ENCODE measurements at regions not wholly inside any gene's neighbourhood (a gene's known extent, or its start where the extent isn't known, plus 50 kb on each side); places are given as distances from the start of the nearest gene placed in this dataset.

DNA sequence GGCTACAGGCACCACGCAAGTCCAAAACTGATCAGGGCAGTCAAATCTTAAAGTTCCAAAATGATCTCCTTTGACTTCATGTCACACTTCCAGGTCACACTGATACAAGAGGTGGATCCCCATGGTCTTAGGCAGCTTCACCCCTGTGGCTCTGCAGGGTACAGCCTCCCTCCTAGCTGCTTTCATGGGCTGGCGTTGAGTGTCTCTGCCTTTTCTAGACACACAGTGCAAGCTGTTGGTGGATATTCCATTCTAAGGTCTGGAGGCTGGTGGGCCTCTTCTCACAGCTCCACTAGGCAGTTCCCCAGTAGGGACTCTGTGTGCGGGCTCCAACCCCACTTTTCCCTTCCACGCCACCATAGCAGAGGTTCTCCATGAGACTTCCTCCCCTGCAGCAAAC lies 838.2 kb upstream of the CHAC2 start:
- no peak for DNase-seq

DNA sequence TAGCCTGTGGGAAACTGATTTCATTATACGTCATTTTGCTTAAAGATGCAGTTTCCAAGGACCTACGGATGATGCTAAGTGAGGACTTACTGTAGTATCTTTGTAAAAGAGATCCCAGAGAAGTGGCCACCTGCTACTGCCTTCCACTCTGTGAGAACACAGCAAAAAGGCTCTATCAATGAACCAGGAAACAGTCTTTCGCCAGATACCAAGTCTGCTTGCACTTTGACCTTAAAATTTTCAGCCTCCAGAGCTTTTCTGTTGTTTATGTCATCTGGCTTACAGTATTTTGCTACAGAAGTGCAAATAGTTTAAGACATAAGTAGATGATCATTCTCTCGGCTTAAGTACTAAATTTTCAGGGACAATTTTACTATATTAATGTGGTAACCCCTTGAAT lies 847.9 kb upstream of the CHAC2 start:
- DNase-seq = no peak

GRCh38 chr2:52918551-52918950 lies 849.1 kb upstream of the CHAC2 start:
- no peak for DNase-seq

DNA sequence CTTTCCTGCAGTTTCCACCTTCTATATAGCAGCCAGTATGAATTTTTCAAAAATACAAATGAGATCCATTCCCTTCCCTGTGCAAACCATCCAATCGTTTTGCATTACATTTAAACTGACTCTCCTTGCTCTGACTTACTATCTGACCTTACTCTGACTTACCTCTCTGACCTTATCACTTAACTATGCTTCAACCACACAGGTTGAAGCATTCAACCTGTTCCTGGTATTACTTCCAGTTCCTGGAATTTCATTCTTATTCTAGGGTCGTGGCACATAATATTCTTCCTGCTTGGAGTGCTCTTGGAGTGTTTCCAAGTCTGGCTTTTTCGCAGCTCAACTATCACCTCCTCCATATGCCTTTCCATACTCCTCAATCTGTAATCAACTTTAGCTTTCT lies 850.6 kb upstream of the CHAC2 start:
- no peak for DNase-seq

GRCh38 chr2:52904355-52904891 lies 863.2 kb upstream of the CHAC2 start:
- DNase-seq = no peak

GRCh38 chr2:52897511-52898044 lies 870.0 kb upstream of the CHAC2 start:
- DNase-seq = no peak

GRCh38 chr2:52895726-52896340 lies 871.8 kb upstream of the CHAC2 start:
- DNase-seq = no peak

DNA sequence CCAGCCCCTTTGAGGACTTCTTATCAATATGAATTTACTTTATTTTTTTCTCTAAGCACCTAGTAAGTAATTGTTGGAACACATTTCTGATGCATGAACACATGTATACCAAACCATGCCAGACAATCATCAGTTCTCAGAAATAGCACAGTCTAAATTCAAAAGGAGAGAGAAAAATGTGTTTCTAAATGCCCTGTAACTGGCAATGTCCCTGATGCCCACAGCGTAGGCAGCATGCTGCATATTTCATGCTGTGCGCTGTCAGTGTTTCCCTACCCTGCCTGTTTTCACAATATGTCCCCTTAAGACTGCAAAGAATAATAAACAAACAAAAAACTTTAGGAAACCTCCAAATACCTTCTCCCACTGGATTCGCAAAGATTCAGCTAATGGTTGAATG lies 881.0 kb upstream of the CHAC2 start:
- DNase-seq = no peak

- no peak for DNase-seq
These were observed 882.7 kb upstream of the CHAC2 start for GRCh38 chr2:52884761-52885352.

GRCh38 chr2:52882974-52883373 lies 884.6 kb upstream of the CHAC2 start:
- DNase-seq = no peak

- no peak for DNase-seq
These were observed 886.0 kb upstream of the CHAC2 start for GRCh38 chr2:52881606-52882005.

DNA sequence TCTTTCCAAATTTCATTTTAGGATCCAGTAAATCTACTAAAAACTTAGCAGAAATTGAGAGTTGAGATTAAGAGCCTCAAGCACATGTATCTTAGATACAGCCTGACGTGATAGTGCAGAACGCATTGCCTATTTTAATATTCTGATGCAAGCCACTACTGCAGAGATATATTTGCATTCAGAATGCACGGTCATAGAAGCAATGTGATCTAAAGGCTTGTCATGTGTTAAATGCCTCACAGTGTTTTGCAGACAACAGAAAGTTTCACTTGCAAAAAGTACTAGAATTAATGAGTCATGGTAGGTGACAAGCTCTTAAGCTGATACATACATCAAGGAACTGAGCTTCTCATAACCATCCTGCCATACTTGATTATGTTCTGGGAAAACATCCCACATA lies 886.7 kb upstream of the CHAC2 start:
- DNase-seq = no peak

- no peak for DNase-seq
These were observed 888.0 kb upstream of the CHAC2 start for GRCh38 chr2:52879561-52879960.

DNA sequence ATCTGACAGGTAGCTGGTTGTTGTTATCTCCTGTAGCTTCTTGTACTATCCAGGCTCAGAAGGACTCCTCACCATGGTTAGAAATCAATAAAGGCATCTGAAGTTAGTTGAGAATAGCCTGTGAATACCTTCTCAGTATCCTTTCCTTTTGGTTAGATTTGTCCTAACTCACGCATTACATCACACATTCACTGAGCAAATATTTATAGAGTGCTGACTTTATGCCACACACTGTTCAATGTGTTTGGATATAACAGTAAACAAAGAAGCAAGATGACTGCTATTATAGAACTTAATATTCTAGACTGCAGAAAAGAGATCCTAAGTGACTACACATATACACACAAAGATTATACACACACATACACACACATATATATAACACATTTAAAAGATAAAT lies 889.9 kb upstream of the CHAC2 start:
- no peak for DNase-seq

DNA sequence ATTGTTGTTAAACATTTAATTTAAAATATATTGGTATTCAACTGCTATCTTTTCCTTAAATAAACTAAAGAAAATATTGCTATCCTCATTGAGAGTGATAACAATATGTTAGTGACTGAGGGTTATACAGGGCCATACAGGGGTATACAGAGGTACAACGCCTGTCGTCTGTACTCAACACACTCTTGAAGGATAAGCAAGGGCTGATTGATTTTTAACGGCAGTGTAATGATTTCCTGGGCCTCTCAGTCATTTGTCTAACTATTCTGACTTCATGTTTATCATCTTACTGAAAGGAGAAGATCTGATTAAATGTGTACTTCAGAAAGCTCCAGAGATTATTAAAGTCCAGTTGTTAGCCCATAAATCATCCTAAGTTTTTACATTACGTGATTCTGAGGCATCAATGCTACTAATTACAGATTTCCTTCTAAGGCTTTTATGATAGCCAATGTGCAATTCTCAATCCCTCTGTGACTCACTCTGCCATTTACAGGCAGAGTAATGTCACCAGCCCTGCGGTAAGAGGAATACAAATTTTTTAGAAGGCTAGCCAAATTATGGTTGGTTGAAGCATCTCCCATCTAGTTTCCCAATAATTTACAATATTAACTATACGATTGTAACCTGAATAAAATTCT lies 893.0 kb upstream of the CHAC2 start:
- DNase-seq = no peak

- DNase-seq = no peak
These were observed 904.8 kb upstream of the CHAC2 start for GRCh38 chr2:52862801-52863200.

GRCh38 chr2:52861596-52861995 lies 906.0 kb upstream of the CHAC2 start:
- DNase-seq = no peak

DNA sequence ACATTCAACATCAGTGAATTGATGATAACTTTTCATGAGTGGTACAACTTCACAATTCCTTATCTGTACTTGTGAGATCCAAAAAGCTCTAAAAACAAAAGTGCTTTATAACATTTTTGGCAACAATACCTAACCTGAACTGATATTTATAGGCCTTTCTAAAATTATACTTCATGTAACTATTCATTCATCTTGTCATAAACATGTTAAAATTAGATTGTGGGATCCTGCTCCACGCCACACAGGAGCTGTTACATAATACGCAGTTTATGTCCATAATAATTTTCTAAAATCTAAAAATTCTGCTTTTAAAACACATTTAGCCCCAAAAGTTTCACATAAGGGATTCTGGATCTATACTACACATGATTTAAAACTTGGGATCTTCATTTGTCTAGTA lies 908.5 kb upstream of the CHAC2 start:
- DNase-seq = no peak

- DNase-seq = no peak
These were observed 909.9 kb upstream of the CHAC2 start for GRCh38 chr2:52857722-52858121.

DNA sequence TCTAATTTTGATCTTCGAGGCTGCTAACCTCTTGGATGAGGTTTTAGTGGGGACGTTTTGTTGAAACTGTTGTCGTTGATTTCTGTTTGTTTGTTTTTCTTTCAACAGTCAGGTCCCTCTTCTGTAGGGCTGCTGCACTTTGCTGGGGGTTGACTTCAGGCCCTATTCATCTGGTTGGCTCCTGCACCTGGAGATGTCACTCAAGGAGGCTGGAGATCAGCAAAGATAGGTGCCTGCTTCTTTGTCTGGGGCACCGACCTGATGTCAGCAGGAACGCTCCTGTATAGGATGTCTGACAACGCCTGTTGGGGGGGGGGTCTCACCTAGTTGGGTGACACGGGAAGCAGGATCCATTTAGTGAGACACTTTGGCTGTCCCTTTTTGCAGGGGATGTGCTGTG lies 915.6 kb upstream of the CHAC2 start:
- no peak for DNase-seq

GRCh38 chr2:52844701-52845423 lies 922.7 kb upstream of the CHAC2 start:
- no peak for DNase-seq

DNA sequence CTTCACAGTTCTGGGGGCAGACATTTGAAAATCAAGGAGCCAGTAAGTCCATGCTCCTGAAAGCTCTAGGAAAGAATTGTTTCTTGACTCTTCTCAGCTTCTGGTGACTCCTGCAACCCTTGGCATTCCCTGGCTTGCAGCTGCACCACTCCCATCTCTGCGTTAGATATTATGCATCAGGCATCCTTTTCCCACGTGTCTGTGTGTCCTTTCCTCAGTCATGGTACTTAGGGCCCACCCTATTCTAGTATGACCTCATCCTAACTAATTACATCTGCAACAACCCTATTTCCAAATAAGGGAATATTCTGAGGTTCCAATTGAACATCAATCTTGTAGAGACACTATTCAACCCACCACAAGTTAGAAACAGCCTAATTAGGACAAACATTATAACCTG lies 931.7 kb upstream of the CHAC2 start:
- DNase-seq = no peak

GRCh38 chr2:52831216-52831615 lies 936.4 kb upstream of the CHAC2 start:
- DNase-seq = no peak

- no peak for DNase-seq
These were observed 939.5 kb upstream of the CHAC2 start for GRCh38 chr2:52828112-52828511.
